Thyroid gland (tissue), 4 donors: ENCODE measurements at regions not wholly inside any gene's neighbourhood (a gene's known extent, or its start where the extent isn't known, plus 50 kb on each side); places are given as distances from the start of the nearest gene placed in this dataset.

Experiments
- POLR2A ChIP-seq, 2 donors: fragments of 450-650 bp; IDR thresholded peaks; one replicate each; pipeline ENCODE4 v1.6.1; 2017; ENCODE audit warnings: antibody characterized with exemption in 2 of 2, mild to moderate bottlenecking in 2 of 2, moderate library complexity in 1 of 2
- TF ChIP-seq, protein P1 (sequence below), 6 experiments: fragments of 200-600 bp in 3 of 6; fragments of 450-650 bp in 3 of 6; sonication (generic) in 3 of 6; IDR thresholded peaks; one replicate each; pipeline ENCODE4 v1.5.1; 2016 to 2019; ENCODE audit warnings: antibody characterized with exemption in 6 of 6, mild to moderate bottlenecking in 2 of 6, inconsistent platforms in 1 of 6, moderate library complexity in 1 of 6

DNA sequence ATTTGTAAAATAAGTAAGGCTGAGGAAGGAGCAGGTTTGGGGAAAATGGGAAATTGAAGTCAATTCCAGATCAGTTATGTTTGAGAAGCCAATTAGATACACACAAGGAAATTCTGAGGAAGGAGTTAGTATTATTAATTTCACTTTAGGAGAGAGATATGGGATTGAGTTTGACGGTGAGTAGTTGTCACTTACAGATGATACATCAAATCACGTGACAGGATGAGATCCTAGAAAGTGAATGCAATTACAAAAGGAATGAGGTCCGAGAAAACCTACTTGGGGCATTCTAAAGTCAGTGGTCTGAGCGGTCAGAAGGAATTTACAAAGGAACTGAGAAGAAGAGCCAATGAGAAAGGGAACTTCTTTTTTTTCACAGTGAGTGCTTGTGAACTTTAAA lies 364.3 kb upstream of the TMEM229A start:
- TF ChIP-seq, protein P1, sequence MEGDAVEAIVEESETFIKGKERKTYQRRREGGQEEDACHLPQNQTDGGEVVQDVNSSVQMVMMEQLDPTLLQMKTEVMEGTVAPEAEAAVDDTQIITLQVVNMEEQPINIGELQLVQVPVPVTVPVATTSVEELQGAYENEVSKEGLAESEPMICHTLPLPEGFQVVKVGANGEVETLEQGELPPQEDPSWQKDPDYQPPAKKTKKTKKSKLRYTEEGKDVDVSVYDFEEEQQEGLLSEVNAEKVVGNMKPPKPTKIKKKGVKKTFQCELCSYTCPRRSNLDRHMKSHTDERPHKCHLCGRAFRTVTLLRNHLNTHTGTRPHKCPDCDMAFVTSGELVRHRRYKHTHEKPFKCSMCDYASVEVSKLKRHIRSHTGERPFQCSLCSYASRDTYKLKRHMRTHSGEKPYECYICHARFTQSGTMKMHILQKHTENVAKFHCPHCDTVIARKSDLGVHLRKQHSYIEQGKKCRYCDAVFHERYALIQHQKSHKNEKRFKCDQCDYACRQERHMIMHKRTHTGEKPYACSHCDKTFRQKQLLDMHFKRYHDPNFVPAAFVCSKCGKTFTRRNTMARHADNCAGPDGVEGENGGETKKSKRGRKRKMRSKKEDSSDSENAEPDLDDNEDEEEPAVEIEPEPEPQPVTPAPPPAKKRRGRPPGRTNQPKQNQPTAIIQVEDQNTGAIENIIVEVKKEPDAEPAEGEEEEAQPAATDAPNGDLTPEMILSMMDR (IDR thresholded peaks at IDR 0.05), result no peak
- no peak for TF ChIP-seq POLR2A (IDR thresholded peaks at IDR 0.05)
